Activated B cell treated with CpG ODN at 0.5 μM for 24 hours (primary cell): ENCODE measurements at regions not wholly inside any gene's neighbourhood (a gene's known extent, or its start where the extent isn't known, plus 50 kb on each side); places are given as distances from the start of the nearest gene placed in this dataset.
A peak's percentile ranks its signal among the peaks of the same experiment; 100 is the strongest.

Experiments used
- ATAC-seq: fragments of 200-7000 bp; cut with Tn5 transposase; one replicate; pipeline ENCODE4 v1.10.0; 2021; ENCODE audit warnings: low read depth, mild to moderate bottlenecking, moderate library complexity
- CTCF ChIA-PET: fragments of 350-600 bp; sonication (Branson Sonifier 250); formaldehyde crosslinking; loops from one replicate; lab custom pipeline; 2021; ENCODE audit warnings: antibody characterized with exemption; lab: Charles Lee
- POLR2A ChIA-PET: fragments of 350-600 bp; sonication (Branson Sonifier 250); formaldehyde crosslinking; loops from one replicate; lab custom pipeline; 2021; ENCODE audit warnings: antibody characterized with exemption; lab: Charles Lee
- DNase-seq: peaks from one replicate; pipeline ENCODE4 v3.0.0; 2022
- H3K27ac Mint-ChIP-seq: one replicate; pipeline ENCODE4 v1.8.0; 2020; ENCODE audit warnings: mixed read lengths
- H3K27me3 Mint-ChIP-seq: one replicate; pipeline ENCODE4 v1.8.0; 2021; ENCODE audit warnings: mixed read lengths
- H3K36me3 Mint-ChIP-seq: one replicate; pipeline ENCODE4 v1.8.0; 2021; ENCODE audit warnings: low read depth, mixed read lengths
- H3K4me1 Mint-ChIP-seq: one replicate; pipeline ENCODE4 v1.8.0; 2021; ENCODE audit warnings: mixed read lengths
- H3K4me3 Mint-ChIP-seq: one replicate; pipeline ENCODE4 v1.8.0; 2020; ENCODE audit warnings: mild to moderate bottlenecking, mixed read lengths
- H3K9me3 Mint-ChIP-seq: one replicate; pipeline ENCODE4 v1.8.0; 2020; ENCODE audit warnings: mixed read lengths
- intact Hi-C: fragments of 100-400 bp; cut with micrococcal nuclease; formaldehyde crosslinking; loops from one replicate; pipeline ENCODE4 v1.15.1; 2024
- TF ChIP-seq, protein P1 (sequence below): fragments of 200-600 bp; IDR thresholded peaks from one replicate; pipeline ENCODE4 v1.8.0; 2022; ENCODE audit warnings: antibody characterized with exemption, mild to moderate bottlenecking

GRCh38 chr11:95608093-95608492, 181.5 kb downstream of the FAM76B start:
- Mint-ChIP-seq H3K4me3 (no peak overlapping the region), H3K27me3 (no peaks in the 10 kb centered on the region), H3K4me1 (peaks cover 20% of the 10 kb centered on the region), H3K36me3 (no peaks in the 10 kb centered on the region), H3K9me3 (no peaks in the 10 kb centered on the region), H3K27ac (no peak overlapping the region)
- ChIA-PET POLR2A (no interaction called here), CTCF (no interaction called here)
- TF ChIP-seq, protein P1, sequence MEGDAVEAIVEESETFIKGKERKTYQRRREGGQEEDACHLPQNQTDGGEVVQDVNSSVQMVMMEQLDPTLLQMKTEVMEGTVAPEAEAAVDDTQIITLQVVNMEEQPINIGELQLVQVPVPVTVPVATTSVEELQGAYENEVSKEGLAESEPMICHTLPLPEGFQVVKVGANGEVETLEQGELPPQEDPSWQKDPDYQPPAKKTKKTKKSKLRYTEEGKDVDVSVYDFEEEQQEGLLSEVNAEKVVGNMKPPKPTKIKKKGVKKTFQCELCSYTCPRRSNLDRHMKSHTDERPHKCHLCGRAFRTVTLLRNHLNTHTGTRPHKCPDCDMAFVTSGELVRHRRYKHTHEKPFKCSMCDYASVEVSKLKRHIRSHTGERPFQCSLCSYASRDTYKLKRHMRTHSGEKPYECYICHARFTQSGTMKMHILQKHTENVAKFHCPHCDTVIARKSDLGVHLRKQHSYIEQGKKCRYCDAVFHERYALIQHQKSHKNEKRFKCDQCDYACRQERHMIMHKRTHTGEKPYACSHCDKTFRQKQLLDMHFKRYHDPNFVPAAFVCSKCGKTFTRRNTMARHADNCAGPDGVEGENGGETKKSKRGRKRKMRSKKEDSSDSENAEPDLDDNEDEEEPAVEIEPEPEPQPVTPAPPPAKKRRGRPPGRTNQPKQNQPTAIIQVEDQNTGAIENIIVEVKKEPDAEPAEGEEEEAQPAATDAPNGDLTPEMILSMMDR, result no peak
- ATAC-seq (no peak), DNase-seq (no peak)
- intact Hi-C loops, result no loop called here

DNA sequence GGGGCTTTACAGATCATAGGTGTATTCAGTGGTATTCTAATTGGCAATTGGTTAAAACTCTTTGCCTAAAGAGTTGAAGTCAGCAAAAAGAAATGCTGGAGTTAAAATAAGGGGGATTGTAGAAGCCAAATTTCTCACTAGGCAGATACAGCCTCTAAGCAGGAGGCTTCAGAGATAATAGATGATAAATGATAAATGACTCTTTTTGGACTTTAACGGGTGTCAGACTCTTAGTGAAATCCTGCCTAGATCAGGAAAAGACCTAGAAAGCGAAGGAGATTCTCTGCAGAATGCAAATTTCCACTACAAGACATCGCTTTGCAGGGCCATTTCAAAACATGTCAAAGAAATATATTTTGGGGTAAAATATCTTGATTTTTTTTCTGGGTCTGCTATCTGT, 182.8 kb downstream of the FAM76B start:
- Mint-ChIP-seq H3K4me3 (no peak overlapping the region), H3K27ac (no peak overlapping the region), H3K4me1 (peaks cover 20% of the 10 kb centered on the region), H3K9me3 (no peaks in the 10 kb centered on the region), H3K36me3 (no peaks in the 10 kb centered on the region), H3K27me3 (no peaks in the 10 kb centered on the region)
- ChIA-PET POLR2A (no interaction called here), CTCF (no interaction called here)
- no peak for DNase-seq
- intact Hi-C loops, result no loop called here
- TF ChIP-seq, protein P1, result no peak
- ATAC-seq, result no peak

DNA sequence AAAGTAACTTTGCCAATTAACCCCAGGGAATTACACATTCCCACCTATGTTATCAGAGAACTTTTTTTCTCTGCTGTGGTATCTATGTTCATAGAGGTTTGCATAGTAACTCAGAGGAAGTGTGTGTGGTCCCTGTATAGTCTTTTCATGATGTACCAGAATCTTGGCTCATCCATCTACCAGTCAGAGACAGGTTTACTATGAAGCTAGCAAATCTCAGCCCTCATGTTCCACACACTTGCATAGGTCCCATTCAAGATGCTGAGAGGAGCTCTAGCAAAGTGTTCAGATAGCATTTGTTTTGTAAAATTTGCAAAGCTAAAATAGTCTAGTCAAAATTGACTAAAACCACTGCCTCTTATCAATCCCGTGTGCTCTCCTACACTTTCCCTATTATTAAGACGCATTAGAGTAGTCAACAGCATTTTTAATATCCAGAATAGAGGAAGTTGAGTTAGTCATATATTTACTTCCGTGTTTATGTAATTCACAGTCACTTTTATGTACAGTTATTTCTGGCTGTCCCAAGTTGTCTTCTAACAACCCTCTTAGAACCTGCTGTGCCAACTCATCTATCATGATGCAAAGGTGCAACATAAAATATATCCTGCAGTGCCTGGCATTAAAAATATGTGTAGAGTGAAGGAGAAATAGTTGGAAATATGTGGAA, 184.2 kb downstream of the FAM76B start:
- ChIA-PET CTCF (interaction anchor here (1.3 kb wide), 1 partner anchor 10 kb away, joined by 3 read pairs; no protein-coding TSS in a partner anchor), POLR2A (interaction anchor here (1.0 to 1.1 kb wide), 2 partner anchors 110 to 374 kb away, joined by 3 to 4 read pairs; partner anchors contain the start of gene SESN3)
- Mint-ChIP-seq H3K4me1 (peaks cover 20% of the 10 kb centered on the region), H3K9me3 (no peaks in the 10 kb centered on the region), H3K4me3 (no peak overlapping the region), H3K27ac (peak overlapping the region; percentile 6), H3K27me3 (no peaks in the 10 kb centered on the region), H3K36me3 (no peaks in the 10 kb centered on the region)
- ATAC-seq, result peak; percentile 64
- DNase-seq, result no peak
- TF ChIP-seq, protein P1, result no peak
- intact Hi-C loops, result loop anchor here (1.0 kb wide), 1 partner anchor 8 kb away; no protein-coding TSS in a partner anchor

- no peaks in the 10 kb centered on the region for H3K27me3 Mint-ChIP-seq
- H3K9me3 Mint-ChIP-seq, result no peaks in the 10 kb centered on the region
- H3K27ac Mint-ChIP-seq, result no peak overlapping the region
- DNase-seq, result no peak
- H3K4me3 Mint-ChIP-seq, result no peak overlapping the region
- CTCF ChIA-PET, result interaction anchor here (0.5 kb wide), 1 partner anchor 9 kb away, joined by 3 read pairs; no protein-coding TSS in a partner anchor
- intact Hi-C loops, result no loop called here
- TF ChIP-seq, protein P1, result no peak
- peaks cover 11% of the 10 kb centered on the region for H3K4me1 Mint-ChIP-seq
- POLR2A ChIA-PET, result no interaction called here
- ATAC-seq, result no peak
- H3K36me3 Mint-ChIP-seq, result no peaks in the 10 kb centered on the region
These were observed 189.5 kb downstream of the FAM76B start for GRCh38 chr11:95599959-95600586.

DNA sequence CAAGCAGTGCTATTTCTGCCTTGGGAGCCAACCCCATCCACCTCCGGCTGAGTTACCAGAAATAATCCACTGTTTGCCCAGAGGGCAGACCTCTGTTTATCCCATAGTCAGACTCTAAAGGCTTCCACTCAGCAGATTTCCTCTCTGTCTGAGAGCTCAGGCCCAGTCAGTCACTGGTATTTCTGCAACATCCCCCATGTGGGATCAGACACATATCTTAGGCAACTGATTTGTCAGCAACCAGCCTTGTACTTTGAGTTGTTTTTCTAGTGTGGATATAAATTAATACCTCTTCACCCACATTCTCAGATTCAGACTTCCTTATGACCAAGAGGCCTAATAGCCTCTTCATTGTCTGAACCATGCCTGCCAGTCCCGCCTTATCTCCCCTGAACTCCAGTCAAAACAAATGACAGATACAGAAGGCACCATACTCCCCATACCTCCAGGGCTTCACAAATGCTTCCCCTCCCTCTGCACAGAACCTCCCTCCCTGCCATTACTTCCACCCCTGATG, 193.6 kb downstream of the FAM76B start:
- Mint-ChIP-seq H3K27ac (no peak overlapping the region), H3K36me3 (no peaks in the 10 kb centered on the region), H3K4me1 (no peaks in the 10 kb centered on the region), H3K4me3 (no peak overlapping the region), H3K27me3 (no peaks in the 10 kb centered on the region), H3K9me3 (no peaks in the 10 kb centered on the region)
- TF ChIP-seq, protein P1, result no peak
- ChIA-PET CTCF (interaction anchor here (1.1 kb wide), 1 partner anchor 8 kb away, joined by 3 read pairs; no protein-coding TSS in a partner anchor), POLR2A (no interaction called here)
- ATAC-seq, result no peak
- no peak for DNase-seq
- intact Hi-C loops, result no loop called here
